Umbilical cord (tissue), 1 donor: ENCODE measurements at regions not wholly inside any gene's neighbourhood (a gene's known extent, or its start where the extent isn't known, plus 50 kb on each side); places are given as distances from the start of the nearest gene placed in this dataset.
A peak's percentile ranks its signal among the peaks of the same experiment; 100 is the strongest.

Experiments used
- DNase-seq: peaks from one replicate; pipeline ENCODE4 v3.0.0-alpha.2; 2015; ENCODE audit warnings: low spot score

- DNase-seq, result no peak
Measured at GRCh38 chr16:54444851-54445458, 158.4 kb upstream of the IRX3 start.

GRCh38 chr16:54443839-54444238 lies 157.3 kb upstream of the IRX3 start:
- no peak for DNase-seq

GRCh38 chr16:54443352-54443751 lies 156.8 kb upstream of the IRX3 start:
- no peak for DNase-seq

GRCh38 chr16:54442864-54443263 lies 156.3 kb upstream of the IRX3 start:
- no peak for DNase-seq

- no peak for DNase-seq
Measured at GRCh38 chr16:54438469-54438868, 151.9 kb upstream of the IRX3 start.

- no peak for DNase-seq
Measured at GRCh38 chr16:54437921-54438320, 151.3 kb upstream of the IRX3 start.

GRCh38 chr16:54437401-54437800 lies 150.8 kb upstream of the IRX3 start:
- DNase-seq, result no peak

GRCh38 chr16:54436346-54436745 lies 149.8 kb upstream of the IRX3 start:
- no peak for DNase-seq

GRCh38 chr16:54434859-54435258 lies 148.3 kb upstream of the IRX3 start:
- DNase-seq, result no peak

GRCh38 chr16:54432897-54433229 lies 146.3 kb upstream of the IRX3 start:
- DNase-seq, result no peak

GRCh38 chr16:54431997-54432896 lies 145.7 kb upstream of the IRX3 start:
- no peak for DNase-seq

- DNase-seq, result no peak
Measured at GRCh38 chr16:54431041-54431996, 144.7 kb upstream of the IRX3 start.

- DNase-seq, result peak; percentile 84
Measured at GRCh38 chr16:54430491-54431030, 144.0 kb upstream of the IRX3 start.

- DNase-seq, result no peak
Measured at GRCh38 chr16:54429029-54429428, 142.4 kb upstream of the IRX3 start.

GRCh38 chr16:54426553-54426849 lies 139.9 kb upstream of the IRX3 start:
- DNase-seq, result no peak

GRCh38 chr16:54425681-54426552 lies 139.3 kb upstream of the IRX3 start:
- DNase-seq, result no peak

GRCh38 chr16:54425068-54425467 lies 138.5 kb upstream of the IRX3 start:
- DNase-seq, result no peak

GRCh38 chr16:54424043-54424451 lies 137.5 kb upstream of the IRX3 start:
- no peak for DNase-seq

GRCh38 chr16:54422569-54422978 lies 136.0 kb upstream of the IRX3 start:
- DNase-seq, result no peak

GRCh38 chr16:54422159-54422558 lies 135.6 kb upstream of the IRX3 start:
- DNase-seq, result no peak

GRCh38 chr16:54421220-54421619 lies 134.6 kb upstream of the IRX3 start:
- DNase-seq, result no peak
